ENCODE measurements at regions not wholly inside any gene's neighbourhood (a gene's known extent, or its start where the extent isn't known, plus 50 kb on each side); places are given as distances from the start of the nearest gene placed in this dataset.

DNA sequence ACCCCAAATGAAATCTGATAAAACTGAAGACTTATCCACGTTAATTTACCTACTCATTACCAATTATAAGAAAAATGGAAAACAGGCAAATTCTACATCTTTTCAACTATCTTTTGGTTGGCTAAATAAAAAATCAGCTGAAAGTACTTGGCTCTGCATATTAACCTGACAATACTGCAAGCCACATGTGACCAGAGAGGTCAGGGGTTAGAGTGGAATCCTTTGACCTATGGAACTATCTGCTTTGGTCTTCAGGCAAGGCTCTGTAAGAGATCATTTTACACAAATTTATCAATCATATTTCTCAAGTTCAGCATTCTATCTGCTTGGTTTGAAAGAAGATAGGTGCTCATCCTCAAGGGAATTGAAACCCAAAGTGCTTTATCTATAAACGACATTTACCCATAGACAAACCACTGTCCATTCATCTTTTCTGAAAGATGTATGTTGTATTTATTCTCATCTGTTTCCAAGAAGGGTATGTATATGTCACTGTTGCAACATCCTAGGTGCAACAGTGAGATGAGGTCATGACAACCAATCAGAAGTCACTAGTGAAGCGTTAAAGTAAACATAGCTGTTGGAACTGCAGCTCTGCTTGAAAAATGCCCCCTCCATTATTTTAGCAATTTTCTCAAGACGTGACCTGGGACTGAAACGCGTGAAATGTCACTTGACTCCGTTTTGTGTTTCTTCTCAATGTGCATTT lies 144.9 kb upstream of the POU5F2 start:
- no peak for DNase-seq

DNA sequence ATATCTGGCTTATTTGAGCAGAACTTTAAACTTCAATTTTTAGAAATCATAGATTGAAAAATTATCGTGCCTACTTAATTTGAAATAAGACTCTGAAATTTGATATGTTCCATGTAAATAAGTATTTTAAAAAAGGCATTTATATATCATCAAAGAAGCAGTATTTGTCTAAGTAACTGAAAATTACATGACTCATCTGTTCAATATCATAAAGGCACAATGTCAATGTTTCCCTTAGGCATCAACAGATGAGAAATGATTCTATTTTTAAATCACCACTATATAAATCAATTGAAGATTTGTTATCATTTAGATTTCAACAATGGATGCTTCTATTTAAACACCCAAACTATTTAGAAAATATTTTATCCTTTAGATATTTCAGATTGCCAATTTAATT lies 142.9 kb upstream of the POU5F2 start:
- DNase-seq, result no peak

DNA sequence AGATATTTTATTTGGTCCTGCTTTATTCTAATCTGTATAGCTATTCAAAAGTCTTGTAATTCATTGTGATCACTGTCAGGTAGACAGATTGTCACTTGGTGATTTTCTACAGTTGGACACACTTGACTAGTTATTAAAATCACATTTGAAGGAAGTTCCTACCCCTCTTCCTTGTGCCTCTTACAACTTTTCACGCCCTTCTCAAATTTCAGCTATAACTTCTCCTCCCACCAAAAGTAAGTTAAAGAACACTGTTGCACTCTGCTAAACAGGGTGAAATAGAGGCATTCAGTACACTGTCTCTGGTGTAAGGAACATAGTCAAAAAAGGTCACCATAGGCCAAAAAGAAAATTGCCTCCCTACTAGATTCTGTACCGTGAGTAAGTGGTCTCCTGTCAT lies 142.1 kb upstream of the POU5F2 start:
- DNase-seq, result no peak

DNA sequence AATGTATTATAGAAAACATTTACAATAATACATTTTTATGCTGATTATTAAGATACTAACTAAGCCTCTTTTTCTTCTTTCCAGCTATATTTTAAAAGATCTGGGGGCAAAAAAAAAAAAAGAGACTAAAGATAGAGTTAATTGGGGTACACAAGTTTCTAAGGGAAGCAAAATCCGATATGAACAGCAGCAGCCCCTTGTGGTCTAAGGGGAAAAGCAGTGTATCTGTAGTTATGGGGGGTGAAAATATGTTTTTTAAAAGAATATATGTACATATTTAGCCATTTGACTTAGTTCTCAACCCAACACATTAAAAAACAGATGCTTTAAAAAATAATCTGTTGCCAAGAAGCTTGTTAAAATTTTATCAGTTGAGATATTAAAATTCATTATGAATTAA lies 134.3 kb upstream of the POU5F2 start:
- DNase-seq, result no peak

DNA sequence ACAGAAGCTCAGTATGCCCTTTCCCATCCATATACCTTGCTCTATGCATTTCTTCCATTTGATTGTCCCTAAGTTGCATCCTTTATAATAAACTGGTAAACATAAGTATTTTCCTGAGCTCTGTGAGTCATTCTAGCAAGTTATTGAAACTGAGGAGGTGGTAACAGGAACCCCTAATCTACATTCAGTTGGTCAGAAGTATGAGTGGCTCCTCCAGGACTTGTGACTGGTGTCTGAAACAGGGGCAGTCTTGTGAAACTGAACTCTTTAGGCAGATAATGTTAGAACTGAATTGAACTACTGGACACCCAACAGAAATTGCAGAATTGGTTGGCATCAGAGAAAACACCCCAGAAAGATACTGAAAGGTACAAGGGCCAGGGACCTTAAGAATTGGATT lies 133.1 kb upstream of the POU5F2 start:
- no peak for DNase-seq

DNA sequence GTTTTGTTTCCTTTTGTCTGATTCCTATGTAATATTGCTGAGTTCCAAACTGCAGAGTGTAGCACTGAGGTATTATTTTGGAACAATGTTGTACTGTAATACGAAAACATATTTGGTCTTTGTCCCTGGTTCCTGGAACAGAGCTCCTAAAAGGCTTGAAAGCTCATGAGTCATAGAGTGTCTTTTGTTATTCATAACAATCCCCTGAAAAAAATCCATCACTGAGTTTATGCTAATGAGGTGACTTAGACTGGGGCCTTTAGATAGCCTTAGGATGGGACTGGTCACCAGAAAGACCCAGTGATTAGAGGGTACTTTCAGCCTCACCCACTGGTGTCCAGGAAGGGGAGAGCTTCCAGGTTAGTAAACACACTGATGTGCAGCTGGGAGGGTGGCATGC lies 132.7 kb upstream of the POU5F2 start:
- DNase-seq, result no peak

DNA sequence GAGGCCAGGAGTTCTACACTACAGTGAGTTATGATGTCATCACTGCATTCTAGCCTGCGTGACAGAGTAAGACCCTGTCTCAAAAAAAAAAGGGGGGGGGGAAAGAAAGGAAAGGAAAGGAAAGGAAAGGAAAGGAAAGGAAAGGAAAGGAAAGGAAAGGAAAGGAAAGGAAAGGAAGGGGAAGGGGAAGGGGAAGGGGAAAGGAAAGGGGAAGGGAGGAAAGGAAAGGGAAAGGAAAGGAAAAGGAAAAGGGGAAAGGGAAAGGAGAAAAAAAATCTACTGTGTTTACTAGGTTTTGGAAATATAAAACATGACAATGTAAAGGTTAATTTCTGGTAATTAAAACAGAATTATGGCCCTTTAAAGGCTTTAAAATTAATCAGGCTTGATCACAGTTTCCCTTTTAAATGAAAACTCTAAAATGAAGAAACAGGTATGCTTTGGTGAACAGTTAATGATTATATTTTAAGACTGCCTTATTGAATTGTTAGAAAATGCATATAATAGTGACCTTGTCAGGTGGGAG lies 131.9 kb upstream of the POU5F2 start:
- DNase-seq, result no peak

DNA sequence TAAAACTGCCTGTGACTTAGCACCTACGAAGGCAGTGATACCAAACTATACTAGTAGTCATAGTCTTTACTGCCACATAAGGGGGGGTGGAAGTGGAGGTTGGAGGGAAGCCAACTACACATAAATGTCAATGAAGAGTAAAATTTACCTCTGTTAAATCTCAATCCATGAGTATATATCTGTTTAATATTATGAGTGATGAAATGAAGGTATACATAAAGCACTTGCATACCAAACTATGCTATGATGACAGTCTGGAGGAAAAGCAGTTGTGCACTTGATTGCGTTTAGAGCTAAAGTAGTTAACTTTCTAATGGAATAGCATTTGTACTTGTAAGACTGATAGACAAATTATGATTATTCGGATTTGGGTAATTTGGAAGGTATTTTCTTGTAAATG lies 129.2 kb upstream of the POU5F2 start:
- DNase-seq, result no peak

DNA sequence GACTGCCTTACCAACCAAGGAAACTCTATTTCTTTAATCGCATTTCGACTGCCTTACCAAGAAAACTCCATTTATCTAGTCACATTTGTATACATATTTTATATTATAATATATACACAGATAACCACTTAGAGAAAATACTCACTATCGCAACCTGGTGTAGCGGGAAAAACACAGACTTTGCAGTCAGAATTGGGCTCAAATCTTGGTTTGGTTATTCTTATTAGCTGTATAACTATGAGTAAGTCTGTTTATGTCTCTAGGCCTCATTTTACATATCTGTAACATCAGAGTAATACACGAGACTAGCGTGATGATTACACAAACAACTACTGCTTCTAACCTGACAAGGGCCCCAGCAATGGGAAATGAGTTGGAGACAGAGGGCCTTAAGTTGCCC lies 127.5 kb upstream of the POU5F2 start:
- DNase-seq, result no peak

DNA sequence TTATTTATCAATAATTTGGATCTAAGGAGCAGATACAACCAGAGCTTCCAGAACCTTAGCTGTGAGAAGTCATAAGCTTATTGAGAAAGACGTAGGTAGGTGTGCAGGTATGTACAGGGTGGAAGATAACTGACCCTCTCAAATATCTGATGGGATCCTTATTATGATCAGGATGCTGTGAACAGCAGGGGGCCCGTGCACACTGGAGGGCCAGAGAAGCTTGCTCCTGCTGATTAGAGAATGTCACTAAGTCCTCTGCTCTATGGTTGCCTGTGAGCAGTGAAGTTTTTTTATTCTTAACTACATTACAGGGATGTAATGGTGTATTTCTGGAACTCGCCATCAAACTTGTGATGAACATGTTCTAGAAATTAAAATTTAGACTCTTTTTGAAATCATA lies 108.9 kb upstream of the POU5F2 start:
- DNase-seq, result no peak

DNA sequence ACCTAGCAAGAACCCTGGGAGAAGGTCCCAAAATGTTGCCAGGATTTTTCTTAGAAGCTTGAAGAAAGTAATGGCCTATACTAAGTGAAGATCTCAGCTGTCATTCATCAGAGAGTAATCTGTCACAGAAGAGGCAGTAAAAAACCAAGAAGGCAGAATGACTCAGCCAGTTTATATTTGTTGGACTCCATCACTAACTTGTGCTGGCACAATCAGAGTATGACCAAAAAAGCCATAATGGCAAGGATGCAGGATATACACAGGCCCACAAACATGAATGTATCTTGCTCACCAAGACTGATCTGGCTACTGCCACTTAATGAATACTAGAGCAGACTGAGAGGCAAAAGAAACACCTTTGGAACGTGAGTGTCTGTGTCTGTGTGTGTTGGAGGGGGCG lies 104.0 kb upstream of the POU5F2 start:
- DNase-seq, result no peak

DNA sequence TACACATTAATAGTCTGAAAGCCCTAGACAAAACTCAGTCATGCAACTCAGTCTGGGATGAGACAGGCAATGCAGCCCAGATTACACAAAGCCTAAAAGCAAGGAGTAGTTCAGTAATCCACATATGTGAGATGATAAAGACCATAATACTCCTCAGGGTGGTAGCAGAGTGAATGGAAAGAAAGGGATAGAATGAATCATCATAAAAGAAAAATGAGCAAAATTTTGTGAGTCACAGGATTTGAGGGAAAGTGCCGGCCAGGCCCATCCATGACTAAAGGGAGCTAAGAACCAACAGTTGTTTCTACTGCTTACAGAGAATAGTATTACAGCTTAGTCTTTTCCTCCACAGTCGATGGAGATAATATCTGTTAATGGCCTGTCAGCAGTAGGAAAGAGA lies 90.0 kb upstream of the POU5F2 start:
- no peak for DNase-seq

DNA sequence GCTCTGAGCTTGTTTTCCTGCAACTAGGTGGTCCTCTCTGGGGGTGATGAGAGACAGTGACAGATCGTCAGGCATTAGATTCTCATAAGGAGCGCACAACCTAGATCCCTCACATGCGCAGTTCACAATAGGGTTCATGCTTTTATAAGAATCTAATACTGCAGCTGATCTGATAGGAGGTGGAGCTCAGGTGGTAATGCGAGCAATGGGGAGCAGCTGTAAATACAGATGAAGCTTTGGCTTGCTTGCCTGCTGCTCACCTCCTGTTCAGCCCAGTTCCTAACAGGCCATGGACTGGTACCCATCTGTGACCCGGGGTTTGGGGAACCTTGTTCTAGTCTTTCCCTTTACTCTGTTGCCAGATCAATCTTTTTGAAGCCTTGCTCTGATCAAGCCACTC lies 89.5 kb upstream of the POU5F2 start:
- DNase-seq, result no peak

DNA sequence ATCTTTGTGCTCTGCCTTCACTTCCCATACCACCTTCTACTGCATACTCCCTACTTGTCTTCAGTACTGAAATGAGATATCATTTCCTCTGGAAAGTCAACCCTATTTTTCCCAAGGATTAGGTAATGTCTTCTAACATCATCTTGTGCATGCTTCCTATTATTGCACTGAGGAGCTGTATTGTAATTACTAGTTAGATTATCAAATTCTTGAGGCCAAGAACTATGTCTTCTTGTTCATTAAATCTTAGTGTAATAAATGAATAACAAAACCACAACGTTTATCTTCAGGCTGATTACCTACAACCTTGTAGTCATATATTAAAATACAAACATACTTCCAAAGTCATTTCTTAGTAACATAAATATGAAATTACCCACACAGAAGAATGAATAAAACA lies 87.9 kb upstream of the POU5F2 start:
- no peak for DNase-seq

DNA sequence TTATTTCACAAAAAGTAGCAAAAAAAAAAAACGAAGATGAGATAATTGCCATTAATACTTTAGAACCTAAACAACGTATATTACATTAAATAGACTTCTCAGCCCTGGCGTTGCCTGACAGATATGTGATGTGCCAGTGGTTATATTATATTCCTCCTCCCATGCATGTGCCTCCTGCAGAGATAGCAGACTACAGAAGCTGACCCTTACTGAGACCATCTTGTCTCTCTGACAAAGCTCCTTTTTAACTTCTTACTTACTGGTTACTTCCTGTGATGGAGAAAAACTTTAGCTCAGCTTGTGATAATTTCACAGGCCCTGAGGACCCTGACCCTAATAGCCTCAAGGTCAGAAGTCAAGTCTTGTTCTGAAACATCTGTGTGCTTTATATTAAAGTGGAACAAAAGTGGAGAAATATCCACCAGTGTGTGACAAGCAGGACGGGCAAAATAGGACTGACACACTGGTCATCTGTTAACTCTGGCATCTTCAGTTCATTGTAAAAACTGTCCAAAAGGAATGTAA lies 80.6 kb upstream of the POU5F2 start:
- no peak for DNase-seq

DNA sequence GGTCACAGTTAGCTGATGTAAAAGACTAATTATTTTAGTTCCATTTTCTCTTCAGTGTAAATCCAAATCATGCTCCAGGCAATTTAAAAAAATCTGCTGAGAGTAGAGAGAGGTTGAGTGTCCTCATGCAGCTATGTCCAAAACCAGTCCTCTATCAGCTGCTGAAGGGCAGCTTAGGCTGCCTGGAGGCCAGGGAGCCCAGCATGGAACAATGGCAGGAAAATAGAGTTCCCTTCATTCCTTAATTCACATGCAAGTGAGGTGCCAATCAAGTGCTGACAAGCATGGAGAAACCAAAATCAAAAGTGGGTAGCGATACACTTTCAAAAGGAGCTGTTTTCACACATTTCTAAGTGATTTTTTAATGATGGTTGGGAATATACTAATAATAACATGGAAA lies 78.3 kb upstream of the POU5F2 start:
- no peak for DNase-seq

DNA sequence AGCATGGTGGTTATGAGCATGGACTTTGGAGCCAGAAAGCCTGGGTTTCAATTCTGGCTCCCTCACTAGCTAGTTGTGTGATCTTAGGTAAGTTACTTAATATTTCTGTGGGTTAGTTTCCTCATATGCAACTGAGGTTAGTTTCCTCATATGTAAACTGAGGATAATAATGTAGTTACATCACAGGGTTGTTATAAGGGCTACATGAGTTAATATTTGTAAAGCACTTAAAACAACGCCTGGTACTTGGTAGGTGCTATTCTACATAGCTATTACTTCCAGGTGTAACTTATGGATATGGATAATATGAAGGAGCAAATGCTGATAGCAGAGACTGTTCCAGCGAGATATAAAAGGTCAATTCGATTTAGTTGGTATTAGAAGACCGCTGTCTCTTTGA lies 69.4 kb upstream of the POU5F2 start:
- DNase-seq, result no peak

DNA sequence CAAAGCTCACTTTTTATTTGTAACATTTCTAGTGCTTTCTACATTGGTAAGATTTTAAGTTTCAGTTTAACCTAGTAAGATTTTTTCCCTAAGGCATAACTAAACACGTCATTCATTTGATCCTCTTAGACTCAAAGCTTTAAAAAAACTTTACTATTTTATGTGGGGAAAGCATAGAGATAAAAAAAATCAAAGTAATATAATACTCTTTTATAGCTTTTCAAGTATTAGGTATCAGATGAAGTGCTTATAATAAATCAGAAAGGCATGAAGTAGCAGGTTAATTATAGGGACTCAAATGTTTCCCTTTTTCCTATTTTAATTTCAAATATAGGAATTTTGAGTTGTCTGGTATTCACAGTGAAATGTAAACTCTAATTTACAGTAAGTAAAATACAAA lies 68.0 kb upstream of the POU5F2 start:
- DNase-seq, result no peak

DNA sequence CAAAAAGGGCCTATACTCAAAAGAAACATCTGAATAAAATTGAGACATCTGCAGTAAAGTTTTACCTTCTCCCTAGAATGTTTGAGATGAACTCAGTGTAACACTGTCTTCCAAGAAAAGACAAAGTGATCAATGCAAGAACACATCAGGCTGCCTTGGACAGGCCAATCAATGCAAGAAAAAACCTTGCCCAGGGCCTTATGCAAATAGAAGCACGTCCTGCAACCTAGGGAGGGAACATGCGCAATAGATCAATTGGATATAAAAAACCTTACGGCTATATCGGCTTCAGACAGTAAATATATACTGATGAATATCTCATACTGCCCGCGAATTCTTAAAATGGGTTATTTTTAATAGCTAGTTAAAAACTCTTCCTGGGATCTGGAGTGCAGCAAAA lies 66.4 kb upstream of the POU5F2 start:
- DNase-seq, result no peak

DNA sequence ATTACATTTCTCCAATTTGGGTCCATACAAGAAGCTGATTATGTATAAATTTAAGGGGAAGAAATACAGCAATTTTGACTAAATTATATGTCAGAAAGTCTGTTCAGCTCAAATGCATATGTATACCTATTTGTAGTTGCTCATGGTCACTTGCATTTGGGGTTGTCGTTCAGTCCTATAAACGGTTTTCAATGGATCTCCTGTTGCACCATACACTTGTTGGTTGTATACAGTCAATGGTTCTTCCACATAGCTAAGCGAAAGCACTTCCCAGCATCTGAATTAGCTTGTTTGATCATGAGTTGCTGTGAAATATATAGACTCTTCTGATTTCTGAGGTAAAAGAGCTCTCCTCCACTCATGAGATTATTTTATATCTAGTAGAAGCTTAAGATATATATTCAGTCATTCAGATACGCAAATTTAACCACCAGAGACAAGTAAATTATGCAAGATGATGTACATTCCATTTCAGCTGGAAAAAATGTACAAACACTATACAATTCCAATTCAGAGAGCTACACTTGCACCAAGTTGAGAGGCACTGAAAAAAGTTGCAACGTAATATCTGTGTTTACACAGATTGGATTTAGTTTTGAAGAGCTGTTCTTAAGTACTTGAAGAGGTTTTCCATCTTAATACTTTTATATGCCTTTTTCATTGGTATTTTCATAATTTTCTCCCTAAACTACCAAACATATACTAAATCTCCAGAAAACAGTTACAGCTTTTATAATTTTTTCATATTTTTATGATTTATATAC lies 64.4 kb upstream of the POU5F2 start:
- DNase-seq, result no peak

DNA sequence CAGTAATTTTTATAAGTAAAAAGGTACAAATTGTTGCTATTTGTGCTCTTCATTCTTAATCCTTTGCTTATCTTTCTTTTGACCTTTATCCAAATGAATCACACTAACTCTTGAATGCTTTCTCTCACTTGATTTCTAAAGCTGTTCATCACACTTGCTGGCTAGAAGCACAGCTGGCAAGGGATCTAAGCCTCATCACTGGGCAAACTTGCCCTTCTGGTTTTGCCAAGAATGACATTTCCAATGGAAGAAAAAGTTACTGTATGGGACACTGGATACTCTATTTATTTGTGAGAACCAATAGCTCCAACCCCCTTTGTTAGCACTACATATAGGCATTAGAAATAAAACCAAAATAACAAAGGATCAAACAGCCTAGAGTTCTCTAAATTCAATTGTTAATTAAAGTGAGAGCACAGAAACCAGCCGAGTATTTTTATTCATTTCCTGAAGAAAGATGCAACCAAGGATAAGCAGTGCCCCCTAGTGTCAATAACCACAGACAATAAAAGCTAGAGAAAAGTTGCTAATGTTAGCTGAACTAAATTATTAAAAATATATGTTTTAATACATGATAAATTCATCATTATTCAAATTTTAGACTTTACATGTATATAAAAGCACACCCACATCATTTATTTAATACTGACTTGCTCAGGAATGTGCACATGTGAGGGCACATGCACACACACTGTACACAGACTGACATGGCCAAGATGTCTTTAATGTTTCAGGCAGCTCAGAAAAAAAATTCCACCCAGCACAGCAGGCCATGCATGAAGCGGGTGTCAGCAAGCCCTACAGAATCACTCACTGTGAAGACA lies 59.8 kb upstream of the POU5F2 start:
- DNase-seq, result peak in 9 of 51 donors; percentile 0 to 74 (median 2)

DNA sequence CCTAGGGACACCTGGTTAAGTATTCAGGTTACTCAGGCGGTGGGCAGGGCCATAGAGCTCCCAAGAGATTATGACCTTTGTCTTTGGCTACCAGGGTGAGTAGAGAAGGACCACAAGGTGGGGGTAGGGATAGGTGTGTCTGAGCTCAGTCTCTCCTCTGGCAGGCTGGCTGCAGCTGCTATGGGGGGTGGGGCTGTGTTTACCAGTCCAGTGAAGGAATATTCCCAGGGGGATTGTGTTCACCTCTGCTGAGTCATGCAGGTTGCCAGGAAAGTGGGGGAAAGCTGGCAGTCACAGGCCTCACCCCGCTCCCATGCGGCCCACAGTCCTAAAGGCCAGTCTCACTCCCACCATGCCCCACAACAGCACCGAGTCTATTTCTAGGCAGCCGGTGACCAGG lies 53.6 kb upstream of the POU5F2 start:
- DNase-seq, result no peak
